AG09319 (cell line): ENCODE measurements at regions not wholly inside any gene's neighbourhood (a gene's known extent, or its start where the extent isn't known, plus 50 kb on each side); places are given as distances from the start of the nearest gene placed in this dataset.

Experiments
- DNase-seq: peaks from one replicate; pipeline ENCODE4 v3.0.0-alpha.2; 2010; ENCODE audit warnings: low read depth; ENCODE audit errors: extremely low read depth
- TF ChIP-seq, protein P1 (sequence below): IDR thresholded peaks from 2 replicates; pipeline ENCODE4 v1.5.1; 2011; ENCODE audit warnings: low read depth, mild to moderate bottlenecking, inconsistent platforms, low read length, moderate library complexity

GRCh38 chr2:47241715-47242114 is 65.4 kb upstream of the CALM2 start:
- TF ChIP-seq, protein P1, sequence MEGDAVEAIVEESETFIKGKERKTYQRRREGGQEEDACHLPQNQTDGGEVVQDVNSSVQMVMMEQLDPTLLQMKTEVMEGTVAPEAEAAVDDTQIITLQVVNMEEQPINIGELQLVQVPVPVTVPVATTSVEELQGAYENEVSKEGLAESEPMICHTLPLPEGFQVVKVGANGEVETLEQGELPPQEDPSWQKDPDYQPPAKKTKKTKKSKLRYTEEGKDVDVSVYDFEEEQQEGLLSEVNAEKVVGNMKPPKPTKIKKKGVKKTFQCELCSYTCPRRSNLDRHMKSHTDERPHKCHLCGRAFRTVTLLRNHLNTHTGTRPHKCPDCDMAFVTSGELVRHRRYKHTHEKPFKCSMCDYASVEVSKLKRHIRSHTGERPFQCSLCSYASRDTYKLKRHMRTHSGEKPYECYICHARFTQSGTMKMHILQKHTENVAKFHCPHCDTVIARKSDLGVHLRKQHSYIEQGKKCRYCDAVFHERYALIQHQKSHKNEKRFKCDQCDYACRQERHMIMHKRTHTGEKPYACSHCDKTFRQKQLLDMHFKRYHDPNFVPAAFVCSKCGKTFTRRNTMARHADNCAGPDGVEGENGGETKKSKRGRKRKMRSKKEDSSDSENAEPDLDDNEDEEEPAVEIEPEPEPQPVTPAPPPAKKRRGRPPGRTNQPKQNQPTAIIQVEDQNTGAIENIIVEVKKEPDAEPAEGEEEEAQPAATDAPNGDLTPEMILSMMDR = no peak
- no peak for DNase-seq

- TF ChIP-seq, protein P1 = no peak
- no peak for DNase-seq
Observed at GRCh38 chr2:47239119-47239969, 63.0 kb upstream of the CALM2 start.

GRCh38 chr2:47238638-47239037 is 62.3 kb upstream of the CALM2 start:
- TF ChIP-seq, protein P1 = no peak
- DNase-seq = no peak

DNA sequence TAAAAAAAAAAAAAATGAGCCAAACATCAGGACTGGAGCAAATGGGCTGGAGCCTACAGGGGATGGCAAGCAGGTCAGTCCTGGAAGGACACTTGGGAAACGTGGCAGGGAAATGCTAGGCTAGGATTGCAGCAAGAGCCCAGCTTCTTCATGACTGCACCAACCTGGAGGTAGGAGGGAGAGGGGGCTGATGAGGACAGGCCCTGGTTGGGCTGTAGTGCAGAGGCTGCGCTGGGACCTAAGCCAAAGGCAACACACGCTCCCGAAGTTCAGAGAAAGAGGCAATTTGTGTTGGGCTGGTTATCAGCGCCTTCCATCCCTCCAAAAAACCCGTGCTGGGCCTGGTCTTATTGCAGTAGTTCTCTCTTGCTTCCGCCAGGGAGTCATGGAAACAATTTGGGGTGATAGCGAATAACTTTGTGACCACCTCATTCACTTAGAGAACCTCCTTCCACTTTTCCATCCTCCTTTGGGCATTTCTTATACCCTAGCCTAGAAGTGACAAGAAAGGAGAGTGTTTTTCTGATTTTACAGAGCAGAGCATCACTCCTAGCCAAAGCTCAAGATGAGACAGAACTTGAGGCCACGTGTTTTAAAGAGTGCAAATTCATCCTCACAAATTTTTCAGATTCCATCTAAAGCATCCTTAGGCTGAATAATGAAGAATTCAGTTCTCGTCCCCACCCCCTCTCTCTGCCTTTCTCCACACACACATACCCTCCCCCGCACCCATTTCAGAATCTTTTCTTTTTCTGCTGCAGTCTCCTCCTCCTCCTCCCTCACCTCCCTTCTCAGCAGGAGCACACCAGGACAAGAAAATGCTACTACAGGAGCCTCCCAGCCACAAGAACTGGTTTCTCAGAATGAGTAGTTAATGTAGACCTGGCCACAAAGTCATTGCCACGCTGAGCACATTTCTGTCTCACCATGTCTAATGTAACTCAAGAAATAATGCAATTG is 61.3 kb upstream of the CALM2 start:
- TF ChIP-seq, protein P1 = no peak
- no peak for DNase-seq

DNA sequence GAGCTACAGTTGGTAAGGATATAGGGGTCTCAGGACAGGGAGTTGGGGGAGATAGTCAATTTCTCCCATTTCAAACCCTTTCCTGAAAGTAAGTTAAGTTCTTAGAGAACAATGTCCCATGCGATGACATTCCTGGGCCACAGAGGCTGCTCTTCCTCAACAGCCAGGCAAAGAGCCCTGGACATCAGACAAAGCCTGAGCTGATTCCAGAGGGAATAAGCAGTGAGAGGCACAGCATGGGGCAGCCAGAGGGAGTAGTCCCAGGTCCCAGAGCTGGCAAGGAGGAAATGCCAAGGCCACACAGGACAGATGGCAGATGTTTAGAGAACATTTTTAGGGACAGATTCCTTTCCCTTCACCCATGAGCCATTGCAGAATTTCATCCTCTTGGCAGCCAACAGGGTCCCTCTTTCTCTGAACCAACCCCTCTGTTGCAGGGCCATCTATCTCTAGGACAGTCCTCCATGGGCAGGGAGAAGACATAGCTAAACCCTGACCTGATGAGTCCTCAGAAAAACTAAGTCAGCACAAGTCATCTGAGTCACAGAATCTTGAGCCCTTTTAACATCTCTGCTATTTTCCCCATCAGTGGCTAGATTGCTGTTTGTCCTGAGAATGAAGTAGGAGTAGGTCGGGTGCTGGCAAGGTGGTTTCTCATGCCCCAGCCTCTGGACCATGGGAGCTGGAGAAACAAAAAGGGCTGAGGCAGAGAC is 60.3 kb upstream of the CALM2 start:
- DNase-seq = no peak
- TF ChIP-seq, protein P1 = no peak

GRCh38 chr2:47235132-47235531 is 58.8 kb upstream of the CALM2 start:
- no peak for DNase-seq
- TF ChIP-seq, protein P1 = no peak
